Endothelial cell of umbilical vein (primary cell): ENCODE measurements at regions not wholly inside any gene's neighbourhood (a gene's known extent, or its start where the extent isn't known, plus 50 kb on each side); places are given as distances from the start of the nearest gene placed in this dataset.

Experiments
- BruUV-seq: library from RNA; stranded (reverse); fragments of 400-500 nt; replicated peaks from 2 replicates; lab custom pipeline; 2021; lab: Mats Ljungman, UMichigan
- CTCF ChIA-PET: fragments of 300-600, 350-600 bp; sonication (Branson Sonifier 250); formaldehyde crosslinking; loops from one replicate; lab custom pipeline; 2021; ENCODE audit warnings: antibody characterized with exemption, inconsistent platforms; lab: Charles Lee
- POLR2A ChIA-PET: fragments of 300-600, 350-600 bp; sonication (Branson Sonifier 250); formaldehyde crosslinking; loops from one replicate; lab custom pipeline; 2021; ENCODE audit warnings: antibody characterized with exemption, inconsistent platforms; lab: Charles Lee
- DNase-seq: peaks from one replicate; pipeline ENCODE4 v3.0.0-alpha.2; 2011; ENCODE audit warnings: low read depth, low spot score
- FAIRE-seq: peaks from 2 replicates; lab custom pipeline; 2011; peaks lifted over from hg19 to GRCh38; lab: Jason Lieb, UNC
- H2AFZ ChIP-seq: 2 replicates; pipeline ENCODE4 v1.6.0; 2012; ENCODE audit warnings: low read depth, low read length, control low read depth, inconsistent platforms
- H3K27ac ChIP-seq: 2 replicates; pipeline ENCODE4 v1.5.1; 2011; ENCODE audit warnings: low read depth, mild to moderate bottlenecking, control low read depth, low read length, moderate library complexity; ENCODE audit not compliant: insufficient read depth
- H3K27me3 ChIP-seq, 2 experiments: 2 replicates each; pipeline versions ENCODE4 v1.6.0 to v1.6.1; 2011; ENCODE audit warnings: low read length in 2 of 2, mixed read lengths in 1 of 2; ENCODE audit not compliant: control insufficient read depth in 2 of 2, insufficient read depth in 2 of 2
- H3K36me3 ChIP-seq, 2 experiments: 2 replicates in 1 of 2; 3 replicates in 1 of 2; pipeline ENCODE4 v1.5.1; 2011; ENCODE audit warnings: low read length in 2 of 2, mild to moderate bottlenecking in 1 of 2, moderate library complexity in 1 of 2; ENCODE audit not compliant: control insufficient read depth in 2 of 2, insufficient read depth in 2 of 2; ENCODE audit errors: extremely low read depth in 1 of 2
- H3K4me1 ChIP-seq: 3 replicates; pipeline ENCODE4 v1.5.1; 2011; ENCODE audit warnings: mild to moderate bottlenecking, low read length; ENCODE audit not compliant: control insufficient read depth, insufficient read depth; ENCODE audit errors: extremely low read depth
- H3K4me2 ChIP-seq: 2 replicates; pipeline ENCODE4 v1.6.1; 2011; ENCODE audit warnings: low read length, control low read depth, mixed read lengths; ENCODE audit not compliant: insufficient read depth
- H3K4me3 ChIP-seq, 3 experiments: fragments of 200-600 bp in 1 of 3; sonication (generic), shearing (Covaris generic) in 1 of 3; replicated peaks in 1 of 3; 2 replicates each; pipeline ENCODE4 v1.5.1; 2011 to 2016; ENCODE audit warnings: control low read depth in 3 of 3, low read length in 3 of 3, mild to moderate bottlenecking in 2 of 3, inconsistent platforms in 1 of 3, low read depth in 1 of 3, moderate library complexity in 1 of 3; ENCODE audit not compliant: insufficient read depth in 1 of 3
- H3K79me2 ChIP-seq: 2 replicates; pipeline ENCODE4 v1.6.0; 2012; ENCODE audit warnings: low read length, inconsistent platforms; ENCODE audit not compliant: control insufficient read depth, insufficient read depth
- H3K9ac ChIP-seq: replicated peaks from 2 replicates; pipeline ENCODE3; 2011; ENCODE audit warnings: low read length, control low read depth; ENCODE audit not compliant: insufficient read depth; ENCODE audit errors: extremely low read depth
- H3K9me1 ChIP-seq: replicated peaks from 3 replicates; pipeline ENCODE4 v1.6.0; 2011; ENCODE audit warnings: mild to moderate bottlenecking, low read length; ENCODE audit not compliant: control insufficient read depth, insufficient read depth; ENCODE audit errors: extremely low read depth
- H3K9me3 ChIP-seq: replicated peaks from 2 replicates; pipeline ENCODE4 v1.5.1; 2012; ENCODE audit warnings: low read length, inconsistent platforms; ENCODE audit not compliant: control insufficient read depth, insufficient read depth
- H4K20me1 ChIP-seq: replicated peaks from 2 replicates; pipeline ENCODE3; 2011; ENCODE audit warnings: mild to moderate bottlenecking, low read length; ENCODE audit not compliant: control insufficient read depth, insufficient read depth; ENCODE audit errors: extremely low read depth
- CTCF ChIP-seq, 2 donors: IDR thresholded peaks; 1 replicate in 1 of 2; 2 replicates in 1 of 2; pipeline ENCODE4 v1.5.1; 2011; ENCODE audit warnings: low read length in 2 of 2, mild to moderate bottlenecking in 2 of 2, moderate library complexity in 2 of 2, control low read depth in 1 of 2, inconsistent platforms in 1 of 2, low read depth in 1 of 2; ENCODE audit not compliant: insufficient read depth in 1 of 2; ENCODE audit errors: extremely low read depth in 1 of 2
- EZH2 ChIP-seq: IDR thresholded peaks from 2 replicates; pipeline ENCODE4 v1.6.1; 2012; ENCODE audit warnings: borderline replicate concordance, low read depth, mild to moderate bottlenecking, moderate library complexity, low read length, inconsistent platforms; ENCODE audit not compliant: severe bottlenecking
- FOS ChIP-seq: IDR thresholded peaks from 2 replicates; pipeline ENCODE4 v1.6.1; 2011; ENCODE audit warnings: mild to moderate bottlenecking, low read length, moderate library complexity, borderline replicate concordance; ENCODE audit not compliant: insufficient read depth
- GATA2 ChIP-seq: IDR thresholded peaks from 2 replicates; pipeline ENCODE4 v1.7.0; 2011; ENCODE audit warnings: low read depth, mild to moderate bottlenecking, moderate library complexity, mixed read lengths, low read length; ENCODE audit not compliant: insufficient read length, insufficient read depth
- JUN ChIP-seq: IDR thresholded peaks from 2 replicates; pipeline ENCODE4 v1.6.1; 2011; ENCODE audit warnings: borderline replicate concordance, low read depth; ENCODE audit not compliant: insufficient read length, insufficient read depth
- MYC ChIP-seq: IDR thresholded peaks from one replicate; pipeline ENCODE4 v1.6.1; 2011; ENCODE audit warnings: mild to moderate bottlenecking, low read depth, low read length
- POLR2A ChIP-seq: IDR thresholded peaks from 2 replicates; pipeline ENCODE4 v1.6.1; 2012; ENCODE audit warnings: low read depth, mild to moderate bottlenecking, control low read depth, low read length
- POLR2AphosphoS5 ChIP-seq: IDR thresholded peaks from 2 replicates; pipeline ENCODE4 v1.6.1; 2012; ENCODE audit warnings: low read depth, mild to moderate bottlenecking, control low read depth, low read length, moderate library complexity; ENCODE audit not compliant: insufficient read depth
- dilution Hi-C: fragments of 300-500 bp; cut with MboI; formaldehyde crosslinking; loops from one replicate; pipeline ENCODE4 v1.15.0; 2019; ENCODE audit warnings: low sequenced_read_pairs; ENCODE audit not compliant: extremely low pct_ligation_motif_present
- intact Hi-C: fragments of 100-400 bp; cut with micrococcal nuclease; formaldehyde crosslinking; loops from one replicate; pipeline ENCODE4 v1.10.0; 2022
- TF ChIP-seq, protein P1 (sequence below): IDR thresholded peaks from 2 replicates; pipeline ENCODE4 v1.6.1; 2011; ENCODE audit not compliant: insufficient read depth, insufficient read length

- Histone ChIP-seq H4K20me1 (no peaks in the 10 kb centered on the region), H3K27ac (no peak overlapping the region), H3K9me1 (no peaks in the 10 kb centered on the region), H3K4me2 (no peak overlapping the region), H3K4me3 (no peak overlapping the region), H2AFZ (no peak overlapping the region), H3K4me1 (no peaks in the 10 kb centered on the region), H3K9ac (no peak overlapping the region), H3K36me3 (no peaks in the 10 kb centered on the region), H3K27me3 (no peaks in the 10 kb centered on the region), H3K9me3 (peaks cover 2% of the 10 kb centered on the region), H3K79me2 (no peaks in the 10 kb centered on the region)
- dilution Hi-C loops, result no loop called here
- intact Hi-C loops, result no loop called here
- FAIRE-seq (no peak), DNase-seq (no peak)
- BruUV-seq, result no TSS peak
- TF ChIP-seq GATA2, result no peak
- TF ChIP-seq MYC, result no peak
- no peak for TF ChIP-seq POLR2AphosphoS5
- no peak for TF ChIP-seq FOS
- TF ChIP-seq, protein P1, sequence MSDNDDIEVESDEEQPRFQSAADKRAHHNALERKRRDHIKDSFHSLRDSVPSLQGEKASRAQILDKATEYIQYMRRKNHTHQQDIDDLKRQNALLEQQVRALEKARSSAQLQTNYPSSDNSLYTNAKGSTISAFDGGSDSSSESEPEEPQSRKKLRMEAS, result no peak
- TF ChIP-seq EZH2, result no peak
- no peak for TF ChIP-seq POLR2A
- TF ChIP-seq JUN, result no peak
- no peak for TF ChIP-seq CTCF (IDR thresholded peaks at IDR 0.05; ENCODE audit: extremely low read depth in 1 of 2, insufficient read depth in 1 of 2, low read depth in 1 of 2, low read length in 2 of 2)
- CTCF ChIA-PET, result no interaction called here
- POLR2A ChIA-PET, result no interaction called here
These were observed 288.6 kb upstream of the CNTN6 start for GRCh38 chr3:804211-804610.
